HepG2 (cell line): ENCODE measurements at regions not wholly inside any gene's neighbourhood (a gene's known extent, or its start where the extent isn't known, plus 50 kb on each side); places are given as distances from the start of the nearest gene placed in this dataset.

Experiments used
- ATAC-seq: fragments of 200-7000 bp; cut with Tn5 transposase; 3 replicates; pipeline ENCODE4 v1.9.1; 2020; ENCODE audit warnings: mild to moderate bottlenecking, moderate library complexity
- BruUV-seq: library from RNA; stranded (reverse); fragments of 400-500 nt; replicated peaks from 2 replicates; lab custom pipeline; 2021; lab: Mats Ljungman, UMichigan
- CTCF ChIA-PET: fragments of 300-600 bp; formaldehyde crosslinking; extraction: SDS; loops from one replicate; lab custom pipeline; 2021; ENCODE audit warnings: low total read pairs, inconsistent platforms, low intra/inter-chr PET ratio; lab: Yijun Ruan, JAX
- POLR2A ChIA-PET: fragments of 350-600 bp; sonication (Branson Sonifier 250); formaldehyde crosslinking; loops from one replicate; lab custom pipeline; 2020; ENCODE audit warnings: antibody characterized with exemption, inconsistent platforms; lab: Yijun Ruan, JAX
- DNase-seq: peaks from one replicate; pipeline ENCODE4 v3.0.0-alpha.2; 2015; ENCODE audit warnings: low spot score
- FAIRE-seq: peaks from 3 replicates; lab custom pipeline; 2011; peaks lifted over from hg19 to GRCh38; lab: Jason Lieb, UNC
- H2AFZ ChIP-seq: one replicate; pipeline ENCODE4 v1.6.1; 2011; ENCODE audit warnings: low read length, inconsistent platforms
- H3K27ac ChIP-seq: fragments of 300-600 bp; 3 replicates; pipeline ENCODE4 v1.8.0; 2011; ENCODE audit warnings: mixed run types, mild to moderate bottlenecking, mixed read lengths, low read length, inconsistent platforms; ENCODE audit not compliant: insufficient read depth; ENCODE audit errors: extremely low read length
- H3K27me3 ChIP-seq, 2 experiments: fragments of 200-600 bp in 1 of 2; 2 replicates in 1 of 2; 3 replicates in 1 of 2; pipeline versions ENCODE4 v1.6.0 to v1.8.0; 2011; ENCODE audit warnings: low read length in 2 of 2, mild to moderate bottlenecking in 2 of 2, moderate library complexity in 2 of 2, inconsistent platforms in 1 of 2; ENCODE audit not compliant: insufficient read depth in 2 of 2, control insufficient read depth in 1 of 2
- H3K36me3 ChIP-seq, 2 experiments: fragments of 200-600 bp in 1 of 2; replicated peaks in 1 of 2; 2 replicates in 1 of 2; 3 replicates in 1 of 2; pipeline versions ENCODE4 v1.5.1 to v1.8.0; 2011; ENCODE audit warnings: low read length in 2 of 2, inconsistent platforms in 1 of 2; ENCODE audit not compliant: insufficient read depth in 2 of 2, control insufficient read depth in 1 of 2
- H3K4me1 ChIP-seq: 2 replicates; pipeline ENCODE4 v1.5.1; 2012; ENCODE audit warnings: low read length, inconsistent platforms; ENCODE audit not compliant: insufficient read depth
- H3K4me2 ChIP-seq: 2 replicates; pipeline ENCODE4 v1.6.0; 2011; ENCODE audit warnings: low read depth, low read length, inconsistent platforms
- H3K4me3 ChIP-seq, 3 experiments: fragments of 200-600 bp in 1 of 3; sonication (generic), shearing (Covaris generic) in 1 of 3; replicated peaks in 1 of 3; 2 replicates each; pipeline ENCODE4 v1.5.1; 2011 to 2016; ENCODE audit warnings: low read length in 3 of 3, inconsistent platforms in 2 of 3, low read depth in 2 of 3, mild to moderate bottlenecking in 2 of 3, control low read depth in 1 of 3, mixed read lengths in 1 of 3; ENCODE audit not compliant: insufficient read depth in 1 of 3
- H3K79me2 ChIP-seq: one replicate; pipeline ENCODE4 v1.6.1; 2011; ENCODE audit warnings: low read length, inconsistent platforms; ENCODE audit not compliant: insufficient read depth
- H3K9ac ChIP-seq: 2 replicates; pipeline ENCODE4 v1.6.0; 2011; ENCODE audit warnings: mild to moderate bottlenecking, low read depth, low read length, inconsistent platforms; ENCODE audit not compliant: insufficient read depth
- H3K9me3 ChIP-seq: 2 replicates; pipeline ENCODE4 v1.5.1; 2012; ENCODE audit warnings: mild to moderate bottlenecking, low read length
- H4K20me1 ChIP-seq: 2 replicates; pipeline ENCODE4 v1.6.0; 2011; ENCODE audit warnings: inconsistent platforms, mild to moderate bottlenecking, low read length, moderate library complexity; ENCODE audit not compliant: insufficient read depth
- ARNT ChIP-seq: fragments of 450-650 bp; IDR thresholded peaks from 2 replicates; pipeline ENCODE4 v1.6.1; 2017
- GLMP ChIP-seq: sonication (generic); formaldehyde crosslinking; IDR thresholded peaks from 2 replicates; pipeline ENCODE4 v1.9.0; 2021; ENCODE audit warnings: missing genetic modification reagents, mild to moderate bottlenecking, borderline replicate concordance
- HNRNPK ChIP-seq: fragments of 200-400 bp; formaldehyde crosslinking; IDR thresholded peaks from 2 replicates; pipeline ENCODE4 v1.6.1; 2018; ENCODE audit warnings: low read length, low read depth, moderate library complexity, mild to moderate bottlenecking; ENCODE audit not compliant: poor library complexity, severe bottlenecking
- HNRNPUL1 ChIP-seq: fragments of 200-400 bp; formaldehyde crosslinking; IDR thresholded peaks from 2 replicates; pipeline ENCODE4 v1.6.1; 2017; ENCODE audit warnings: low read depth, mild to moderate bottlenecking, low read length, moderate library complexity
- KDM5A ChIP-seq: fragments of 200-600 bp; sonication (generic); IDR thresholded peaks from 2 replicates; pipeline ENCODE4 v1.7.0; 2018; ENCODE audit warnings: antibody characterized with exemption, mild to moderate bottlenecking, low read length, borderline replicate concordance
- NR3C1 ChIP-seq: sonication (generic); formaldehyde crosslinking; IDR thresholded peaks from 2 replicates; pipeline ENCODE4 v1.4.0; 2020; ENCODE audit warnings: missing genetic modification reagents
- ZBTB3 ChIP-seq: sonication (generic); formaldehyde crosslinking; IDR thresholded peaks from 2 replicates; pipeline ENCODE4 v1.4.0; 2020; ENCODE audit warnings: low read depth, mild to moderate bottlenecking, moderate library complexity, missing genetic modification reagents, borderline replicate concordance
- ZNF703 ChIP-seq: sonication (generic); formaldehyde crosslinking; IDR thresholded peaks from 2 replicates; pipeline ENCODE4 v1.5.1; 2020; ENCODE audit warnings: missing genetic modification reagents, mild to moderate bottlenecking, moderate library complexity, borderline replicate concordance
- ZNF850 ChIP-seq: sonication (generic); formaldehyde crosslinking; conservative IDR thresholded peaks from 2 replicates; pipeline ENCODE4 v1.9.0; 2021; ENCODE audit warnings: mild to moderate bottlenecking, missing genetic modification reagents
- WGBS: methylation state at CpG from one replicate; pipeline ENCODE4 v1.1.6; 2017; ENCODE audit warnings: low lambda C conversion rate; 5-methylcytosine and 5-hydroxymethylcytosine counted together
- in situ Hi-C: cut with HindIII; loops from 2 replicates; pipeline ENCODE4 v1.10.0; 2017; ENCODE audit warnings: low pct_unique_long_range_greater_than_20kb; ENCODE audit not compliant: extremely low pct_ligation_motif_present
- intact Hi-C: fragments of 100-400 bp; cut with micrococcal nuclease; formaldehyde crosslinking; loops from one replicate; pipeline ENCODE4 v1.10.0; 2022; ENCODE audit not compliant: unreplicated experiment

DNA sequence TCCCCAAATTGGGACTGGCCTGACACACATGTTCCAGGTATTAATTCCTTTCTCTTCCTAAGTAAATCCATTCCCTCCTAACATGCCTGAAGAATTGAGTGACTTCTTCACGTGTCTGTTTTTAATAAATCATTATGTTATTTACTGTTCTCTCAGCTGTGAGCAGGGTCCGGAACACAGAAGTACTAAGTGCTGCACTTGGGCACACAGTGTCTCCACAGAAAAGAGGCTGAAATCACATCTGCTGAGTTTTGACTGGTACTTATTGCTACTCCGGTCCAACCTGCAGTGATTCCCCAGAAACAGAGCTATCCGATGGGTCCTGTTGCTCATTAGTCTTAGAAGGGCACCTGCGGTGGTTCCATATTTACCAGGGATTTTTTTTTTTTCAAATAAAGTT, 202.6 kb downstream of the RBM46 start (continued):
- no peak for TF ChIP-seq ZBTB3
- no peak for TF ChIP-seq ZNF703

DNA sequence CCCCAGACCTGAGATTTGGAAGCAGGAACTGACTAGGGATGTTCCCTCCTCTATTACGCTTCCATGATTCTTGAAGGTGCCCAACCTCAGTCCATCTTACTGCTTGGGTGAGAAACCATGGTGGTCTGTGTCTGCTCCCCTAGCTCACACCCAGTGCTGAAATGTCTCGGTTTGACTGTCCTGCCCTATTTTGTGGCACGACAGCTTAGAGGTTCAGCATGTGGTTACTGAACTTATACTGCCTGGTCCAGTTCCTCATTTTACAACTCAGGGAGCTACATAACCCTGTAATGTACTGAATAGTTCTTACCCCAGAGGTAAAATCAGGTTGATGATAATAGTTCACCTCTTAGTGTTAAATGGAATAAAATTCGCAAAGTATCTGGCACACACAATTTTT, 203.1 kb downstream of the RBM46 start:
- DNase-seq (no peak), ATAC-seq (no peak), FAIRE-seq (no peak)
- CTCF ChIA-PET: no interaction called here
- in situ Hi-C loops (loop anchor here (10.0 kb wide), 1 partner anchor 371 kb away; no protein-coding TSS in a partner anchor), intact Hi-C loops (no loop called here)
- no peaks in the 10 kb centered on the region for H3K9me3 ChIP-seq
- POLR2A ChIA-PET: no interaction called here
- no peaks in the 10 kb centered on the region for H4K20me1 ChIP-seq
- TF ChIP-seq ZNF850: no peak
- TF ChIP-seq NR3C1 (CRISPR knock-in tag): no peak
- H3K79me2 ChIP-seq: no peaks in the 10 kb centered on the region
- H3K4me1 ChIP-seq: no peaks in the 10 kb centered on the region
- H3K9ac ChIP-seq: no peak overlapping the region
- 12% methylated on average over 3 of the region's 4 CpGs for WGBS
- H2AFZ ChIP-seq: no peak overlapping the region
- H3K4me3 ChIP-seq: no peak overlapping the region
- H3K27ac ChIP-seq: no peak overlapping the region
- no TSS peak for BruUV-seq
- H3K36me3 ChIP-seq: no peaks in the 10 kb centered on the region
- no peaks in the 10 kb centered on the region for H3K27me3 ChIP-seq
- no peak overlapping the region for H3K4me2 ChIP-seq

GRCh38 chr4:154984616-154985015, 203.5 kb downstream of the RBM46 start:
- DNase-seq (no peak), FAIRE-seq (no peak), ATAC-seq (no peak)
- in situ Hi-C loops (loop anchor here (10.0 kb wide), 1 partner anchor 370 kb away; no protein-coding TSS in a partner anchor), intact Hi-C loops (no loop called here)
- TF ChIP-seq ARNT (no peak), HNRNPUL1 (no peak), HNRNPK (no peak), KDM5A (no peak), GLMP (CRISPR knock-in tag) (no peak)
- no peaks in the 10 kb centered on the region for H4K20me1 ChIP-seq
- CTCF ChIA-PET: no interaction called here
- H3K79me2 ChIP-seq: no peaks in the 10 kb centered on the region
- no peaks in the 10 kb centered on the region for H3K36me3 ChIP-seq
- H3K27ac ChIP-seq: no peak overlapping the region
- WGBS: 0% methylated on average over 1 of the region's 1 CpG
- H3K4me1 ChIP-seq: no peaks in the 10 kb centered on the region
- no peaks in the 10 kb centered on the region for H3K27me3 ChIP-seq
- POLR2A ChIA-PET: no interaction called here
- no TSS peak for BruUV-seq
- H2AFZ ChIP-seq: no peak overlapping the region
- H3K9ac ChIP-seq: no peak overlapping the region
- H3K4me3 ChIP-seq: no peak overlapping the region
- H3K9me3 ChIP-seq: no peaks in the 10 kb centered on the region
- H3K4me2 ChIP-seq: no peak overlapping the region
